ENCODE measurements at regions not wholly inside any gene's neighbourhood (a gene's known extent, or its start where the extent isn't known, plus 50 kb on each side); places are given as distances from the start of the nearest gene placed in this dataset.
A peak's percentile ranks its signal among the peaks of the same experiment; 100 is the strongest.
"Not testable (repeated sequence)": the region's sequence is repeated elsewhere in the genome, so short reads cannot be mapped to it uniquely, and the experiment has no call there.

GRCh38 chr6:135555550-135555949 lies 58.0 kb upstream of the AHI1 start:
- in situ Hi-C loops (cut with MboI; ENCODE audit: low pct_unique_long_range_greater_than_20kb, low sequenced_read_pairs, unreplicated experiment) = no loop called here

DNA sequence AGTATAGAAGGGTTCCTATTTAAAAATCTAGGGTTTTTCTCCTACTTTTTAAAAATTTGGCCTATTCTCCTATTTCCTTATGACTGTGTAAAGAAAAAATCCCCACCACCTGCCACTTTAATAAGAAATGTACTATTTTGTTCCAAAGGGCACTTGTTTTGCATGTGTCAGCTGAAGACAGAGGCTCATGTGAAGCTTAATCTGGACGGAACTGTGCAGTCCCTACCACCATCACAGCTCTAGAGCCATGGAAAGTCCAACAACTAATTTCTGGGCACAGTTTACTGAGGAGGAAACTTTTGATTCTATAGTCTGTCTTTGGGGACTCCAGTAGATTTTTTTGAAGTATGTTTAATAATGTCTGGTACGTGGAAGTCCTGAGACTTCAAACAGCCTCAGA lies 60.0 kb upstream of the AHI1 start:
- in situ Hi-C loops (cut with MboI; ENCODE audit: low pct_unique_long_range_greater_than_20kb, low sequenced_read_pairs, unreplicated experiment) = no loop called here
- no peak for DNase-seq (ENCODE audit: low spot score)
- TF ChIP-seq, protein P1, sequence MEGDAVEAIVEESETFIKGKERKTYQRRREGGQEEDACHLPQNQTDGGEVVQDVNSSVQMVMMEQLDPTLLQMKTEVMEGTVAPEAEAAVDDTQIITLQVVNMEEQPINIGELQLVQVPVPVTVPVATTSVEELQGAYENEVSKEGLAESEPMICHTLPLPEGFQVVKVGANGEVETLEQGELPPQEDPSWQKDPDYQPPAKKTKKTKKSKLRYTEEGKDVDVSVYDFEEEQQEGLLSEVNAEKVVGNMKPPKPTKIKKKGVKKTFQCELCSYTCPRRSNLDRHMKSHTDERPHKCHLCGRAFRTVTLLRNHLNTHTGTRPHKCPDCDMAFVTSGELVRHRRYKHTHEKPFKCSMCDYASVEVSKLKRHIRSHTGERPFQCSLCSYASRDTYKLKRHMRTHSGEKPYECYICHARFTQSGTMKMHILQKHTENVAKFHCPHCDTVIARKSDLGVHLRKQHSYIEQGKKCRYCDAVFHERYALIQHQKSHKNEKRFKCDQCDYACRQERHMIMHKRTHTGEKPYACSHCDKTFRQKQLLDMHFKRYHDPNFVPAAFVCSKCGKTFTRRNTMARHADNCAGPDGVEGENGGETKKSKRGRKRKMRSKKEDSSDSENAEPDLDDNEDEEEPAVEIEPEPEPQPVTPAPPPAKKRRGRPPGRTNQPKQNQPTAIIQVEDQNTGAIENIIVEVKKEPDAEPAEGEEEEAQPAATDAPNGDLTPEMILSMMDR (IDR thresholded peaks at IDR 0.05; ENCODE audit: extremely low read depth, insufficient read depth, missing control alignments) = no peak

More at GRCh38 chr6:135555550-135555949, 58.0 kb upstream of the AHI1 start:
- peak; percentile 26 for DNase-seq (ENCODE audit: low spot score)
- TF ChIP-seq, protein P1 (IDR thresholded peaks at IDR 0.05; ENCODE audit: extremely low read depth, insufficient read depth, missing control alignments) = no peak

GRCh38 chr6:135565605-135566004 lies 68.1 kb upstream of the AHI1 start:
- in situ Hi-C loops (cut with MboI; ENCODE audit: low pct_unique_long_range_greater_than_20kb, low sequenced_read_pairs, unreplicated experiment); DNase-seq (ENCODE audit: low spot score): not testable (repeated sequence)

DNA sequence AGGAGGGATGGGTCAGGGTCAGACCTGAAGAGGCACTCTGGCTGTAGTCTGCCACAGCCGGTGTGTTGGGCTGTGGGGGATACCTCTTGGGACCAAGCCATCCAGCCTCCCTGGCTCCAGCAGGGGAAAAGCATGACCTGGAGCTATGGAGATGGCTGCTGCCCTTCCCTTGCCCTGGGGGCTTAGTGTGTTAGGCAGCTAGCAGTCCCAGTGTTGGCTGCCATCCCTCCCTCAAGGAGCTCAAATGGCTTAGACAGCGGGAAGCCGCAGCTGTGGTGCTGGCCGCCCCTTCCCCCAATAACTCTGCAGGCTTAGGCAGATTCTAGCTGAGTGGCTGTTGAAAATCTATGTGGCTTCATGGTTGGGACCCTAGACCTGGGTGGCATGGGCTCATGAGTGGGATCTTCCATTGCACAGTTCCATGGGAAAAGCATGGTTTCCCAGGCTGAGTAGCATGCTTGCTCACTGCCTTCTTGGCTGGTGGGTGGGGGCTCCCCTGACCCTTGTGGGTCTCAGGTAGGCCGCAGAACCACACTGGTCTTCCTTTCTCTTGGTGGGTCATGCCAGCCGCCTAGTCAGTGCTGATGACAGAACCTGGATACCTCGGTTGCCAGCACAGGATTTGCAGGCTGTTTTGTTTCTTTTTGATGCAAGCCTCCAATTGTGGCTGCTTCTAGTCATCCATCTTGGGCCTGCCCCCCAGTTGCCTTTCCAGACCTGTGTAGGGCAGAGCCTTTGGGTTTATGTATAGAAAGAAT lies 69.0 kb upstream of the AHI1 start:
- in situ Hi-C loops (cut with MboI; ENCODE audit: low pct_unique_long_range_greater_than_20kb, low sequenced_read_pairs, unreplicated experiment) = no loop called here
- TF ChIP-seq, protein P1 (IDR thresholded peaks at IDR 0.05; ENCODE audit: extremely low read depth, insufficient read depth, missing control alignments) = no peak
- no peak for DNase-seq (ENCODE audit: low spot score)

- in situ Hi-C loops (cut with MboI; ENCODE audit: low pct_unique_long_range_greater_than_20kb, low sequenced_read_pairs, unreplicated experiment) = no loop called here
- DNase-seq (ENCODE audit: low spot score) = no peak
- TF ChIP-seq, protein P1 (IDR thresholded peaks at IDR 0.05; ENCODE audit: extremely low read depth, insufficient read depth, missing control alignments) = no peak
These were observed 70.0 kb upstream of the AHI1 start for GRCh38 chr6:135567375-135568083.

DNA sequence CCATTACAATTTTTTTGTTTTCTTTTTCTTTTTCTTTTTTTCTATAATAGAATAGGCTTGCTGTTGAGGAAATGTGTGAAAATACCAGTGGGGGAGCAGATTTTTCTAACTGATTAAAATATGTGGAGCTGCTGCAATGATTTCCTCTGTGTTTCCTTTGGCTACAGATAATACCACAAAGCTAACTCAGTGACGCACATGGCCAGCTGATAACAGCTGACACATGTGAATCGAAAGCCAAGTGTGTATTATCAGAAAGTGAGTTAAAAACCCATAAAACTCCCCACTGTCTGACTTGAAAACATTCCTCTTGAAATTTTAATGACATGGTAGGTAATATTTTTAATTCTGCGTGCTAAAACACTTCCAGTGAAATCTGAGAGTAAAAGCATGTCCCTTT lies 70.8 kb upstream of the AHI1 start:
- in situ Hi-C loops (cut with MboI; ENCODE audit: low pct_unique_long_range_greater_than_20kb, low sequenced_read_pairs, unreplicated experiment) = no loop called here
- peak; percentile 44 for DNase-seq (ENCODE audit: low spot score)
- TF ChIP-seq, protein P1 (IDR thresholded peaks at IDR 0.05; ENCODE audit: extremely low read depth, insufficient read depth, missing control alignments) = no peak

GRCh38 chr6:135572051-135572450 lies 74.5 kb upstream of the AHI1 start:
- TF ChIP-seq, protein P1 (IDR thresholded peaks at IDR 0.05; ENCODE audit: extremely low read depth, insufficient read depth, missing control alignments) = no peak
- in situ Hi-C loops (cut with MboI; ENCODE audit: low pct_unique_long_range_greater_than_20kb, low sequenced_read_pairs, unreplicated experiment) = no loop called here
- no peak for DNase-seq (ENCODE audit: low spot score)

Measured in GM13977 (cell line).